ENCODE measurements at regions not wholly inside any gene's neighbourhood (a gene's known extent, or its start where the extent isn't known, plus 50 kb on each side); places are given as distances from the start of the nearest gene placed in this dataset.
"Not testable (repeated sequence)": the region's sequence is repeated elsewhere in the genome, so short reads cannot be mapped to it uniquely, and the experiment has no call there.

DNA sequence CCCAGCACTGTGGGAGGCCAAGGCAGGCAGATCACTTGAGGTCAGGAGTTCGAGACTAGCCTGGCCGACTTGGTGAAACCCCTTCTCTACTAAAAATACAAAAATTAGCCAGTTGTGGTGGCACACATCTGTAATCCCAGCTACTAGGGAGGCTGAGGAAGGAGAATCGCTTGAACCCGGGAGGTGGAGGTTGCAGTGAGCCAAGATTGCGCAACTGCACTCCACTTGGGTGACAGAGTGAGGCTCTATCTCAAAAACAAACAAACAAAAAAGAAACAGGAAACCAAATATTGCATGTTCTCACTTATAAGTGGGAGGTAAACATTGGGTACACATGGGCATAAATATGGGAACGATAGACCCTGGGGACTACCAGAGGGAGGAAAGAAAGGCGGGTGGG is 94.7 kb upstream of the NEDD4L start:
- H3K4ac ChIP-seq (replicated peaks; ENCODE audit: insufficient read length, low read depth, low read length); H3K4me1 ChIP-seq (replicated peaks in 1 of 4; ENCODE audit: control insufficient read depth in 3 of 4, insufficient read depth in 4 of 4, low read length in 3 of 4); H3K18ac ChIP-seq (ENCODE audit: extremely low read depth, low read length); POLR2A ChIA-PET (ENCODE audit: partially characterized antibody); H3K4me3 ChIP-seq (ENCODE audit: extremely low read depth in 1 of 4, insufficient read depth in 2 of 4, low read depth in 3 of 4, low read length in 4 of 4); H3K27me3 ChIP-seq (replicated peaks in 1 of 4; ENCODE audit: control insufficient read depth in 3 of 4, extremely low read depth in 1 of 4, insufficient read depth in 3 of 4, low read length in 3 of 4); H3K79me1 ChIP-seq (ENCODE audit: low read depth, low read length); H3K9me3 ChIP-seq (ENCODE audit: insufficient read depth in 2 of 2, low read depth in 1 of 2, low read length in 1 of 2); H4K91ac ChIP-seq (replicated peaks; ENCODE audit: insufficient read length, low read length); H3K23ac ChIP-seq (ENCODE audit: insufficient read length); H4K5ac ChIP-seq (ENCODE audit: insufficient read length, low read depth, low read length); H3K27ac ChIP-seq (ENCODE audit: low read depth, low read length); H3K79me2 ChIP-seq (ENCODE audit: control insufficient read depth in 1 of 2, insufficient read depth in 2 of 2, low read length in 2 of 2); H3K56ac ChIP-seq (replicated peaks; ENCODE audit: insufficient read length, low read depth, low read length); H2AFZ ChIP-seq (ENCODE audit: low read length); H3K9ac ChIP-seq (replicated peaks in 1 of 4; ENCODE audit: extremely low read depth in 1 of 4, low read depth in 3 of 4, low read length in 3 of 4); DNase-seq (ENCODE audit: low read depth in 1 of 2, low spot score in 2 of 2); H2BK120ac ChIP-seq (replicated peaks; ENCODE audit: low read depth, low read length); FAIRE-seq; H2BK12ac ChIP-seq (ENCODE audit: low read depth, low read length); H3K23me2 ChIP-seq (ENCODE audit: low read depth, low read length); H4K8ac ChIP-seq (ENCODE audit: extremely low read depth, insufficient read depth, low read length); H2BK15ac ChIP-seq (ENCODE audit: low read length); H3K14ac ChIP-seq (ENCODE audit: insufficient read length); H3K4me2 ChIP-seq (ENCODE audit: insufficient read depth in 1 of 2, low read depth in 2 of 2, low read length in 2 of 2); H4K20me1 ChIP-seq (replicated peaks in 1 of 2; ENCODE audit: control insufficient read depth in 1 of 2, insufficient read depth in 2 of 2, low read length in 2 of 2); H3K36me3 ChIP-seq (ENCODE audit: control insufficient read depth in 2 of 4, insufficient read depth in 4 of 4, low read length in 3 of 4); H2AK5ac ChIP-seq (ENCODE audit: low read depth, low read length); H2BK20ac ChIP-seq (ENCODE audit: low read length); H2BK5ac ChIP-seq (ENCODE audit: low read depth, low read length): not testable (repeated sequence)
- WGBS, 2 experiments (ENCODE audit: extremely low coverage in 1 of 2, insufficient coverage in 1 of 2, insufficient read length in 1 of 2, insufficient replicate concordance in 2 of 2, low coverage in 1 of 2, low lambda C conversion rate in 2 of 2, missing lambda C conversion rate in 1 of 2) = 88% methylated on average over 7 of the region's 7 CpGs; no CpG with 5 or more reads in 1 of the 2 experiments
- CTCF ChIA-PET (ENCODE audit: partially characterized antibody) = interaction anchor here (0.7 to 1.8 kb wide), 4 partner anchors 8 to 1182 kb away, joined by 3 to 6 read pairs (median 4); no protein-coding TSS in a partner anchor
- TF ChIP-seq CEBPB (IDR thresholded peaks at IDR 0.05; ENCODE audit: low read depth, low read length) = peak; percentile 42; the same call in 1 of the 2 replicates
